ENCODE measurements at regions not wholly inside any gene's neighbourhood (a gene's known extent, or its start where the extent isn't known, plus 50 kb on each side); places are given as distances from the start of the nearest gene placed in this dataset.
"Not testable (repeated sequence)": the region's sequence is repeated elsewhere in the genome, so short reads cannot be mapped to it uniquely, and the experiment has no call there.

- DNase-seq = no peak
These were observed 99.3 kb upstream of the PRKG2 start for GRCh38 chr4:81314196-81314896.

GRCh38 chr4:81307991-81308390 is 93.0 kb upstream of the PRKG2 start:
- DNase-seq = no peak

- no peak for DNase-seq
These were observed 89.8 kb upstream of the PRKG2 start for GRCh38 chr4:81304871-81305270.

- DNase-seq = not testable (repeated sequence)
These were observed 85.3 kb upstream of the PRKG2 start for GRCh38 chr4:81300352-81300751.

- DNase-seq = no peak
These were observed 75.8 kb upstream of the PRKG2 start for GRCh38 chr4:81290813-81291212.

- DNase-seq = no peak
These were observed 72.1 kb upstream of the PRKG2 start for GRCh38 chr4:81287101-81287500.

- DNase-seq = no peak
These were observed 67.1 kb upstream of the PRKG2 start for GRCh38 chr4:81282131-81282530.

- no peak for DNase-seq
These were observed 59.4 kb upstream of the PRKG2 start for GRCh38 chr4:81274460-81274859.

GRCh38 chr4:81272671-81273070 is 57.6 kb upstream of the PRKG2 start:
- no peak for DNase-seq
